ENCODE measurements at regions not wholly inside any gene's neighbourhood (a gene's known extent, or its start where the extent isn't known, plus 50 kb on each side); places are given as distances from the start of the nearest gene placed in this dataset.
"Not testable (repeated sequence)": the region's sequence is repeated elsewhere in the genome, so short reads cannot be mapped to it uniquely, and the experiment has no call there.

GRCh38 chr10:130968964-130969363, 342.6 kb downstream of the TCERG1L start:
- no peaks in the 10 kb centered on the region for H3K4me1 Mint-ChIP-seq (ENCODE audit: low read depth)
- DNase-seq = no peak
- H3K27me3 Mint-ChIP-seq (ENCODE audit: low read depth) = no peaks in the 10 kb centered on the region
- no peak overlapping the region for H3K27ac Mint-ChIP-seq
- intact Hi-C loops (cut with micrococcal nuclease) = no loop called here
- no peaks in the 10 kb centered on the region for H3K36me3 Mint-ChIP-seq (ENCODE audit: low read depth)
- CTCF ChIA-PET = no interaction called here
- H3K4me3 Mint-ChIP-seq = no peak overlapping the region
- no peaks in the 10 kb centered on the region for H3K9me3 Mint-ChIP-seq

GRCh38 chr10:130969700-130970099, 341.8 kb downstream of the TCERG1L start:
- H3K27ac Mint-ChIP-seq = no peak overlapping the region
- H3K9me3 Mint-ChIP-seq = no peaks in the 10 kb centered on the region
- H3K4me3 Mint-ChIP-seq = no peak overlapping the region
- no peak for DNase-seq
- H3K4me1 Mint-ChIP-seq (ENCODE audit: low read depth) = no peaks in the 10 kb centered on the region
- H3K36me3 Mint-ChIP-seq (ENCODE audit: low read depth) = no peaks in the 10 kb centered on the region
- CTCF ChIA-PET = no interaction called here
- intact Hi-C loops (cut with micrococcal nuclease) = no loop called here
- H3K27me3 Mint-ChIP-seq (ENCODE audit: low read depth) = no peaks in the 10 kb centered on the region

DNA sequence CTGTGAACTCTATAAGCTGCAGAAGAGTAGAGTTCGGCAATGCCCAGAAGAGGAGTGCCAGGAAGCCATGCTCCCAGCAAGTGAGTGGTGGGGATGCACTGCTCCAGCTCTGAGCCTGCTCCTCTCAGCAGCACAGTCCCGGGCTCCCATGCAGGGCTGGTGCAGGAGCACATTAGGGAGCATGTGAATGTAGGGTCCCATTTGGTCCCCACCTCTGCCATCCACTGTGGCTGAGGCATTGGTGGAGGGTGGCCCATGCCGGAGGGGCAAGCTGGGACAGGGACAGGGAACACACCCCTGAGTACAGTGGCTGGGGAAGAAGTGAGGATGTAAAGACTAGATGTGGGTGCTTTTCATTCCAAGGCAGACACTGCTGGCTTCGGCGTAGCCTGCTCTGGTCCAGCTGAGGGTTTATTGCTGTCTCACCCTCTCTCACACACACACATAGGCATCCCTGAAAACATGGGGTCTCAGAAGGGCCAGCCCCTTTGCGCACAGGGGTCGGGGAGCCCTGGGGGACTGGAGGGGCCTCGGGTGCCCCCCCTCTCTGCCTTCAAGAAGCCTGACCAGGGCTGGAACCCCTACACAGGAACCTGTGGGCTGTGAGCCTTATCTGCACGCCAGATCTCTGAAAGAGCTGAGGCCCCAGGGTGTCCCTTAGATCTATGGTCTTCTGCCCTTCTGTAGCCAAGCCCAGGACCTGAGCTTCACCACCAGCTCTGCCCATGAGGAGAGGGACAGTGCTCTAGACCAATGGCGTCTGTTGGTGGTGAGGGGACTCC, 341.0 kb downstream of the TCERG1L start:
- H3K9me3 Mint-ChIP-seq = no peaks in the 10 kb centered on the region
- no peak overlapping the region for H3K27ac Mint-ChIP-seq
- DNase-seq = no peak
- intact Hi-C loops (cut with micrococcal nuclease) = no loop called here
- H3K4me3 Mint-ChIP-seq = no peak overlapping the region
- CTCF ChIA-PET = no interaction called here
- H3K27me3 Mint-ChIP-seq (ENCODE audit: low read depth) = no peaks in the 10 kb centered on the region
- no peaks in the 10 kb centered on the region for H3K4me1 Mint-ChIP-seq (ENCODE audit: low read depth)
- H3K36me3 Mint-ChIP-seq (ENCODE audit: low read depth) = no peaks in the 10 kb centered on the region

- no peak overlapping the region for H3K4me3 Mint-ChIP-seq
- no peak overlapping the region for H3K27ac Mint-ChIP-seq
- no peaks in the 10 kb centered on the region for H3K9me3 Mint-ChIP-seq
- H3K27me3 Mint-ChIP-seq (ENCODE audit: low read depth) = no peaks in the 10 kb centered on the region
- CTCF ChIA-PET = no interaction called here
- intact Hi-C loops (cut with micrococcal nuclease) = no loop called here
- DNase-seq = no peak
- H3K36me3 Mint-ChIP-seq (ENCODE audit: low read depth) = no peaks in the 10 kb centered on the region
- H3K4me1 Mint-ChIP-seq (ENCODE audit: low read depth) = no peaks in the 10 kb centered on the region
Measured at GRCh38 chr10:130971123-130971435, 340.4 kb downstream of the TCERG1L start.

DNA sequence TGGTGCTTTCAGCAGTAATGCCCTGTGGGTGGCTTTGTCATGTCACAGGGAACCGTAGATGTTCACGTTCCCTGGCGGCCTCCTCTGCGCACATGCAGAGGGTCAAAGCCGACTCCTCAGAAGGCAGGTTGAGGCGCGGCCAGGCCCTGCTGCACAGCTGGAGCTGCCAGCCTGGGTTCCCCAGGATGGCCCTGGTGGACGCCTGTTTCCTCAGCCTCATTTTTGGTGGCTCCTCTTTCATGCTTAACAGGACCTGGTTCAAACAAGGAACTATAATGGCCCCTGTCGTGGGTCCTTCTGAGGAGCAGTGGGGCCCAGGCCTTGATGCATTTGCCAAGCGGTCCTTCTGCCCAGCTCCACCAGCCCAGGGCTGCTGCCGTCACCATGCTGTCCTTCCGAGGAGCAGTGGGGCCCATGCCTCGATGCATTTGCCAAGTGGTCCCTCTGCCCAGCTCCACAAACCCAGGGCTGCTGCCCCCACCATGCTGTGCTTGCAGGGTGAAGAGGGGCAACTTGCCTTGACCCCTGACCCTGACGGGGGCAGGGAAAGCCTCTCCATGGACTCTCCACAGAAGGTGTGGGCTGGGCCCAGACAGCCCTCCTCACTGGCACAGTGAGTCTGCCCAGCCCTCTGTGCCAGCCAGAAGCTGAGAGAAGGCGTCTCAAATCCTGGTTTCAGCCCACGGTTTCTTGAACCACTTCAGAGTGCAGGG, 338.2 kb downstream of the TCERG1L start:
- Mint-ChIP-seq H3K9me3 (no peaks in the 10 kb centered on the region), H3K27me3 (ENCODE audit: low read depth) (no peaks in the 10 kb centered on the region), H3K4me1 (ENCODE audit: low read depth) (no peaks in the 10 kb centered on the region), H3K4me3 (no peak overlapping the region), H3K36me3 (ENCODE audit: low read depth) (no peaks in the 10 kb centered on the region), H3K27ac (no peak overlapping the region)
- no peak for DNase-seq
- CTCF ChIA-PET = no interaction called here
- intact Hi-C loops (cut with micrococcal nuclease) = no loop called here

DNA sequence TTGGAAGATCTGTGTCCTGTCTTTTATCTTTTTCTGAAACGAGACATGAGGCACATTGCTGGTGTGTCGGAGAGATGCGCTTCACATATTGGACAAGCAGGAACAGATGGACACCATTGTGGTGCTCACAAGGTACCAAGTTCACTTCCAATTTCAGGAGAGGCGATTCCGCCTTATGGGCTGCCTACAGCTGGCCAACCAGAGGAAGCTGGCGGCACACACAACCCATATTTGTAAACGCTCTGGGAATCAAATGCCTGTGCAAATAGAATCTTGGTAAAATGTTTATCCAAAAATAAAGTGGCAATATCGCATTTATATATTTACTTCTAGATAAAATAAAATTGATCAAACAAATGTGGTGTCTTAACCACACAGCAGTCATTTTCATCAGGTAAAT, 337.4 kb downstream of the TCERG1L start:
- CTCF ChIA-PET = no interaction called here
- Mint-ChIP-seq H3K27ac (no peak overlapping the region), H3K9me3 (no peaks in the 10 kb centered on the region), H3K4me1 (ENCODE audit: low read depth) (no peaks in the 10 kb centered on the region), H3K4me3 (no peak overlapping the region), H3K27me3 (ENCODE audit: low read depth) (no peaks in the 10 kb centered on the region), H3K36me3 (ENCODE audit: low read depth) (no peaks in the 10 kb centered on the region)
- DNase-seq = no peak
- intact Hi-C loops (cut with micrococcal nuclease) = no loop called here

GRCh38 chr10:130975351-130975750, 336.2 kb downstream of the TCERG1L start:
- DNase-seq; H3K27me3 Mint-ChIP-seq (ENCODE audit: low read depth); H3K4me1 Mint-ChIP-seq (ENCODE audit: low read depth); H3K27ac Mint-ChIP-seq; H3K4me3 Mint-ChIP-seq; H3K9me3 Mint-ChIP-seq; intact Hi-C loops (cut with micrococcal nuclease); H3K36me3 Mint-ChIP-seq (ENCODE audit: low read depth); CTCF ChIA-PET: not testable (repeated sequence)

DNA sequence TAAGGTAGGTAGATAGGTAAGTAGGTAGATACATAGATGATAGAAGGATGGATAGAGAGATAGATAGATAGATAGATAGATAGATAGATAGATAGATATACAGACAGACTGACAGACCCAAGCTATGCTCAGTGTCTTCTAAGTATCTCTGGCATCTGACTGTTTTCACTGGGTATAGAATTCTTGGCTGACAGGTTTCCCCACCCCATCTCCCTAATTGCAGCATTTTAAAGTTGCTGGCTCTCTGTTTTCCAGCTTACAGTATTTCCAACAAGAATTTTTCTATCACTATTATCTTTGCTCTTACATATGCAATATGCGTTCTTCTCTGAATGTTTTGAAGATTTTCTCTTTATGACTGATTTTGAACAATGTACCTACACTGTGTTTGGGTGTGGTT, 328.7 kb downstream of the TCERG1L start:
- CTCF ChIA-PET = no interaction called here
- Mint-ChIP-seq H3K27me3 (ENCODE audit: low read depth) (no peaks in the 10 kb centered on the region), H3K9me3 (peaks cover 13% of the 10 kb centered on the region), H3K36me3 (ENCODE audit: low read depth) (no peaks in the 10 kb centered on the region), H3K27ac (no peak overlapping the region), H3K4me1 (ENCODE audit: low read depth) (no peaks in the 10 kb centered on the region), H3K4me3 (no peak overlapping the region)
- intact Hi-C loops (cut with micrococcal nuclease) = no loop called here
- no peak for DNase-seq

DNA sequence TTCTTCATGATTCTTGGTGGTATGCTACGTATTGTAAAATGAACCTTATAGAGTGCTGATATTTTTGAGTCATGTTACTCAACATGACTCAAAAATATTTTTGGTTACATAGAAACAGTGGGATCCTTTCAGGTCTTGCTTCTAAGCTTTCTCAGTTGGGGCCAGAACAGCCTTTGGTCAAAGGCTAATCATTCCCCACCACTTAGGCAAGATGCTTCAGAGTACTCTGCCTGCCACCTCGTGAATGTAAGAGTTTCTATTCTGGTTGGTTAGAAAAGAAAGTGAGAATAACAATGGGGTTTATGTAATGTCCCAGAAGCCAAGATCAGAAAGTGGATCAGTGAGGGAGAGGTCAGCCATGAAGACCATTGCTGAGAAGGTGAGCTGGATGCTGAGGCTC, 327.8 kb downstream of the TCERG1L start:
- no peak for DNase-seq
- H3K9me3 Mint-ChIP-seq = peaks cover 13% of the 10 kb centered on the region
- no peaks in the 10 kb centered on the region for H3K36me3 Mint-ChIP-seq (ENCODE audit: low read depth)
- no peak overlapping the region for H3K4me3 Mint-ChIP-seq
- intact Hi-C loops (cut with micrococcal nuclease) = no loop called here
- H3K4me1 Mint-ChIP-seq (ENCODE audit: low read depth) = no peaks in the 10 kb centered on the region
- H3K27me3 Mint-ChIP-seq (ENCODE audit: low read depth) = no peaks in the 10 kb centered on the region
- CTCF ChIA-PET = no interaction called here
- H3K27ac Mint-ChIP-seq = no peak overlapping the region

DNA sequence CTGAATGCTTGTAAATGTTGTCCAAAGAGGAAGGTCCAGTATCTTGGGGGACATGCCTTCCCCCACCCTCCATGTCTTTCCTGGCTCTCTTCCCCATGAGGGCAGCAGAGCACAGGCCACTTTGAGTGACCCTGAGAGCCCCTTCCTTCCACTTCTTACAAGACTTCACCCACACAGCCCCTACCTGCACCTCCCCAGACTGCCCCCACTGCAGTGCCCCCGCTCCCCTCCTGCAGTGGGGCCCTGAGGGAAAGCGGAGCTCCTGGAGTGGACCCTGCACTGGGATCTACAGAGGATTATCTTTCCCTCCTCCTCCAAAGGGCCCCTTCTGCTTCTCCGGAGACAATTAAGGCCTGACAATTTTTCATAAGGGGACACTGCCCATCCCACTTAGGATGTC, 326.8 kb downstream of the TCERG1L start:
- intact Hi-C loops (cut with micrococcal nuclease) = no loop called here
- Mint-ChIP-seq H3K27ac (no peak overlapping the region), H3K4me3 (no peak overlapping the region), H3K36me3 (ENCODE audit: low read depth) (no peaks in the 10 kb centered on the region), H3K4me1 (ENCODE audit: low read depth) (no peaks in the 10 kb centered on the region), H3K27me3 (ENCODE audit: low read depth) (no peaks in the 10 kb centered on the region), H3K9me3 (peaks cover 13% of the 10 kb centered on the region)
- DNase-seq = no peak
- CTCF ChIA-PET = no interaction called here

GRCh38 chr10:130985158-130985753, 326.3 kb downstream of the TCERG1L start:
- Mint-ChIP-seq H3K27me3 (ENCODE audit: low read depth) (no peaks in the 10 kb centered on the region), H3K27ac (no peak overlapping the region), H3K9me3 (peaks cover 13% of the 10 kb centered on the region), H3K4me1 (ENCODE audit: low read depth) (no peaks in the 10 kb centered on the region), H3K4me3 (no peak overlapping the region), H3K36me3 (ENCODE audit: low read depth) (no peaks in the 10 kb centered on the region)
- CTCF ChIA-PET = no interaction called here
- DNase-seq = no peak
- intact Hi-C loops (cut with micrococcal nuclease) = no loop called here

GRCh38 chr10:130986846-130987245, 324.7 kb downstream of the TCERG1L start:
- Mint-ChIP-seq H3K4me3 (no peak overlapping the region), H3K4me1 (ENCODE audit: low read depth) (no peaks in the 10 kb centered on the region), H3K9me3 (peaks cover 13% of the 10 kb centered on the region), H3K27ac (no peak overlapping the region), H3K27me3 (ENCODE audit: low read depth) (no peaks in the 10 kb centered on the region), H3K36me3 (ENCODE audit: low read depth) (no peaks in the 10 kb centered on the region)
- CTCF ChIA-PET = no interaction called here
- intact Hi-C loops (cut with micrococcal nuclease) = no loop called here
- DNase-seq = no peak

GRCh38 chr10:130987401-130987800, 324.1 kb downstream of the TCERG1L start:
- DNase-seq = no peak
- H3K9me3 Mint-ChIP-seq = peaks cover 12% of the 10 kb centered on the region
- no peak overlapping the region for H3K27ac Mint-ChIP-seq
- H3K4me3 Mint-ChIP-seq = no peak overlapping the region
- H3K27me3 Mint-ChIP-seq (ENCODE audit: low read depth) = no peaks in the 10 kb centered on the region
- H3K4me1 Mint-ChIP-seq (ENCODE audit: low read depth) = no peaks in the 10 kb centered on the region
- H3K36me3 Mint-ChIP-seq (ENCODE audit: low read depth) = no peaks in the 10 kb centered on the region
- intact Hi-C loops (cut with micrococcal nuclease) = no loop called here
- CTCF ChIA-PET = no interaction called here
